ENCODE measurements at regions not wholly inside any gene's neighbourhood (a gene's known extent, or its start where the extent isn't known, plus 50 kb on each side); places are given as distances from the start of the nearest gene placed in this dataset.
A peak's percentile ranks its signal among the peaks of the same experiment; 100 is the strongest.

DNA sequence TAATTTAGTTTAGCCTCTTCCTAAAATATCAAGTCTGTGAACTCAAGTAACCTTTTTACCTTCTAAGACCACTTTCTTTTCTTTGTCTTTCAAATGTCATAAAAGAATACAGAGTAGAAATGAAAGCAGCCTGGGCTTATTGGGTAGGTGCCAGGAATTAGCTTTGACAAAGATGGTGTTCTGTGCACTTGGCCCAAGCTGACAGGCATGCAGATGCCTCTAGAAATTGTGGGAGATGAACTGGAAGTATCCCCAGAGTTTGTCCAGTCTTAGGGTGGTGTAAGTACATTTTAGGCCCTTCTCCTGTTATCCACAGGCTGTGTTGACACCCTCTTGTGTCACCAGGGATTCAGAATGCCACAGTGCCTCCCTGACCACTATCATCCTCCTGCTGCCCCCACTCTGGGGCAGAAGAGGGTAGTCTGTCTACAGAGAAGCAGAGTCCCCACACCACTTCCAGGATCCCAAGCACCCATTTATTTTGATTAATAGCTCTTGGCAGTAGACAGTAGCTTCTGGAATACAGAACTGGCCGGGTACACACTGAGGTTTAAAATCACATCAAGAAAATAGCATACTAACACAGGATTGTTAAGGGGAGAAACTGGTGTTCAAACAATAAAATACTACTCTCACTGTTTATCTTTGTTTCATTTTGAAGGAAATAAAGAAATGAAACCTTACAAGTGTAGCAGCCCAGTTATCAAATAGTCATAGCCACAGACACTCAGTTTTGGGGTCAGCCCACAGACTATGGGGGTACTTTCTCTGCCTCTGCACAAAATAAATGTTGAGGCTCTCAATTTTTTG is 343.2 kb downstream of the KCNRG start:
- no peak for DNase-seq (ENCODE audit: low spot score)

- DNase-seq (ENCODE audit: low spot score) = no peak
Measured at GRCh38 chr13:50359041-50359367, 343.8 kb downstream of the KCNRG start.

GRCh38 chr13:50359779-50360178 is 344.5 kb downstream of the KCNRG start:
- DNase-seq (ENCODE audit: low spot score) = no peak

GRCh38 chr13:50360637-50361036 is 345.4 kb downstream of the KCNRG start:
- DNase-seq (ENCODE audit: low spot score) = no peak

- DNase-seq (ENCODE audit: low spot score) = no peak
Measured at GRCh38 chr13:50361282-50361681, 346.0 kb downstream of the KCNRG start.

DNA sequence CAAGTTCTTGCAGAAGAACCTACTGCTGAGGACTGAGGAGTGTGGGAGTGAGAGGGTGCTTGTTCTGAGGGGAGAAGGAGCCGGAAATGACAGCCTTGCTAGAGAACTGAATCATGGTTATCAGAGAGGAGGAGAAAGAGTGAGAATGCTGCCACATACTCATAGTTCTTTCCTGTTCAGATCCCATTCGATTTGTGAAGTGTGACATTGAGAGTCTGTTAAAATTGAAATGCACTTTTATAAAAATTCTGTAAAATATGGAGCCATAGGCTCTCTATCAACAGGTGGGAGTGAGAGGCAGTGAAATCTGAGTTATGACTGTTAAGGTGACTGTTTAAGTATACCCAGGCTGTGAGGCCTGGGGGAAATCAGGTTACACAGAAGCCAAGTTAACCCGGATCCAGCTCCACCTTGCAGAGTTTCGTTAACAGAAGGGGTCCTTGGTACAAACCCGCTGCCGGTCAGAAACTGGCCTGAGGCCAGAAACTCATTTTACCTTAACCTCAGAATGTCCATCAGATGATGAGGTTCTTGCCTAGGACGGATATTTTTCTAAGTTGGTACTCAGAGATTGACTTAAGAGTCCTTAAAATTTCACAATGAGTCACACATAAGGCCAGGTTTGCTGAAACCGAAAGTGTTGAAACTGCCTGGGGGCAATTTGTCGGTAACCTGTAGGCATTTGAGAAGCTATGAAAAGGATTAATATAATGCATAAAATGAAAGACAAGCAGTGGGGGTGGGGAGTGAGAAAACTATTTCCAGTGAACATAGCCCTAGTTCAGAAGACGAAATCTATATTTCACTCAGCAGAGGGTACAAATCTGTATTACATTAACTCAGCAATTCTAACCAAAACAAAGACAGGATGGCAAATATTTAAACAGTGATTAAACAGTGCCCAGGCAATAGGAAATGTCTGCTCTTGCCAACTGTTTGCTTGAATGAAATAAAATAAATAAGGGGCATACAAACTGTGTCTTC is 350.5 kb downstream of the KCNRG start:
- no peak for DNase-seq (ENCODE audit: low spot score)

GRCh38 chr13:50366488-50367174 is 351.4 kb downstream of the KCNRG start:
- DNase-seq (ENCODE audit: low spot score) = no peak

GRCh38 chr13:50369646-50370045 is 354.4 kb downstream of the KCNRG start:
- DNase-seq (ENCODE audit: low spot score) = no peak

DNA sequence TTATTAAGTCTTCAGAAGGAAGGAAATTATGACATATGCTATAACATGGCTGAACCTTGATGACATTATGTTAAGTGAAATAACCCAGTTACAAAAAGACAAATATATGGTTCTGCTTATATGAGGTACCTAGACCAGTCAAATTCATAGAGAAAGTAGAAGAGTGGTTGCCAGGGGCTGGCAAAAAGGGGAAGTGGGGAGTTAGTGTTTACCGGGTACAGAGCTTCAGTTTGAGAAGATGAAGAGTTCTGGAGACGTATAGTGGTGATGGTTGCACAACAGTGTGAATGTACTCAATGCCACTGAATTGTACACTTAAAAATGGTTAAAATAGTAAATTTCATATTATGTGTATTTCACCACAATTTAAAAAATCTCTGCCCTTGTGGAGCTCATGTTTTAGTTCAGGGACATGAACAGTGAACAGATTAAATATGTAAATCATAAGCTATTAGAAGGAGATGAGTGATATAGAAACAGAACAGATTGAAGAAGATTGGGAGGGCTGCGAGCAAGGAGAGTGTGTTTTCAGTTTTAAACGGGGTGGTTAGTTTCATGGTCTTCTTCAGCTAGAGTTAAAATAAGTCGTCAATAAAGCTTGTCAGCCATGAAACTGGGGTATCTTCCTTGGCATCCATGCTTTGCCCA is 355.2 kb downstream of the KCNRG start:
- DNase-seq (ENCODE audit: low spot score) = no peak

DNA sequence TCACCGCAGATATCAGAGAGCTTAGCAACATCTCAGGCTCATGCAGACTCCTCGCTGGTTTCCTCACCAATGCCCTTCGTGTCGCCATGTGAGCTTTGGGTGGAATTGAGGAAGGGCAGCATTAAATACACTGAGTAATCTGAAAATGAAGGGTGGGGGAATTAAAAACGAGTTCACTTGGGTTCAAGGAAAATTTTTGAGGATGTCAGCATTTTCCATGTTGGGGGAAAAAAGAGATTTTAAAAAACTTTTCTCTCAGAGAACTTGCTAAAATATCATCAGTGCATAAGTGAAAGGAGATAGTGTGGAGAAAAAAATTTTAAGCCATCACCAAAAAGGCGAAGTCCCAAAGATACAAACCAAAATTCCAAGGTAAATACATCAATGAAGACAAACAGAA is 359.3 kb downstream of the KCNRG start:
- DNase-seq (ENCODE audit: low spot score) = no peak

- DNase-seq (ENCODE audit: low spot score) = peak; percentile 34
Measured at GRCh38 chr13:50375792-50376191, 360.5 kb downstream of the KCNRG start.

DNA sequence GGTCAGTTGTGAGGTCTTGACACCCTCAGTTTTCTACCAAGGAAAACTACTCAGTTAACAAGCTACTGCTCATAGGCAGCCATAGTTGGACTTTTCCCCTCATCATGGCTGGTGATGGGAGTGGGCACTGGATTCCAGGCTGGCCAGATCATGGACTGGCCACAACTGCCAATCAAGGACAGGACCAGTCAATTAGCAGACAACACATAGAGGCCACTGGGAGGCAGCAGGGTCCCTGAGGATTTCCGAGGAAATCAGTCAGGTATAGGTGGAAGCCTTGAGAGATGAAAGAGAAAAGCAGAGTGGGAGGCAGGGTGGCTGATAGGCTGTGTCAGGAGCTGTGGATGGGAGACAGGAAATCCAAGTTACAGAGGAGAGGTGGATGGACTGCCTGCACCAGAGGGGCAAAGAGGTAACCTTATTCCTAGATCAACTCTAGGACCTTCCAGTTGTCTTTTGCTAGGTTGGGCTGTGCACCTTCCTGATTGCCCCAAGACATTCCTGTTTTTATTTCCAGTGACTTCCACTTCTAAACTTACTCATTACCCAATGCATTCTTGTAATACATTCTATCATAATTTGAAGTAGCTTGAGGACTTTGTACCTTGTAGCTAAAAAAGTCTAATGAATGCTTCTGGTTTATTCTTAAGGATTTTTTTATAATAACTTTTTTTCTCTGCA is 361.8 kb downstream of the KCNRG start:
- DNase-seq (ENCODE audit: low spot score) = no peak

DNA sequence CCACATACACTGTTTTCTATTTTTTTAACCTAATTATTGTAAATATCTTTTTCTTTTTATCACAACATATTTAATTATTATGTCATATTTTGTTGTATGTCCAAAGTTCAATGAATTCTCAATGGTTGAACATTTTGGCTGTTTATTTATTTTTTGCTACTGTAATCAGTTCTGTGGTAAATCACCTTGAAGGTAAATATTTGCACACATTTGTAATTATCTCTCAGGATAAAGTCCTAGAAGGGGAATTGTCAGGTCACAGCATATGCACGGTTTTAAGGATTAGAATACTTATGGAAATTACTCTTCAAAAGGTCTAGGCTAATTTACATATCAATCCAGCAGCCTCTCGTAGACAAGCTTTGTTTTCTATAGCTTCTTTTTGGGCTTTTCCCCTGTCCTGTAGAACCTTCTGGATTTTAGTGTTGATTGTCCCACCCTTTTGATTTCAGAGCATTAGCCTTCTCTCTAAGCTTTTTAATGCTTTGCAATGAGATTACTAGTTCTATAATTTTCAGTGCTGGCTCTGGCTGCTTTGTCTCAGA is 362.6 kb downstream of the KCNRG start:
- no peak for DNase-seq (ENCODE audit: low spot score)

DNA sequence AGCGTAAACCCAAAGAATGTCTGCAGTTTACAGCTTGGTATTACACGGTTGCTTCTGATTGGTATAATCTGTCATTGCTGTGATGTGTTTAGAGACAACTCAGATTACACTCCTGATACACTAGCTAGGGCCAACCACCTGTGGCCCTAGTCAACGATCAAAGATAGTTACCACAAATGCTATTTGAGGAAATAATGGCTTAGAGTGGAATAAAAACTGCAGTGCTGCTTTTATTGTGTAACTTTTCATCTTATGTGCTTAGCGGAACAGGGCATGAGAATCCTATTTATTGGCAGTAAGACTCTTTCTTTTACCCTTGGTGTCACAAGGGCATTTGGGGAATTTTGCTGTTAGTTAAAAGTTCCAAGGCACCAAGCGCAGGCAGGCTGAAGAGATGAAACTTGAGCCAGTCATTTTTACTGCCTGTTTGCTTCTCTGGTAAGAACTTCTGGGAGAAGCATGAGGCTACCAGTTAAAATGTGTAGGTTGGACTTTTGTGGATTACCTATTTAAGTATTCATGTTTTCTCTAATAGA is 363.3 kb downstream of the KCNRG start:
- no peak for DNase-seq (ENCODE audit: low spot score)

DNA sequence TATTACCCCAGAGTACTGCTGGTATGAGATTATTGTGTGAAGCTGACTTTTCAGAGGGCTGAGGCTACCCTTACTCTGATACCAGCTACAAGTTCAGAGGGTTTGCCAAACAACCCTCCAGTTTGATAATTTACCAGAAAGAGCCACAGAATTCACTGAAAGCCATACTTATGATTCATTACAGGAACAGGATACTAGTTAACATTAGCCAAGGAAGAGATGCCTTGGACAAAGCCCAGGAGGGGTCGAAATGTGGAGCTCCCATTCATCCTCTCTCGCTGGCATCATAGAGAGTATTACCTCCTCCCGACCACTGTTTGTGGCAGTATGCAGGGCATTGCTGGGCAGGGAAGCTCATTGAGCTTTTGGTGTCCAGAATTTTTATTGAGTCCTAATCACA is 364.3 kb downstream of the KCNRG start:
- DNase-seq (ENCODE audit: low spot score) = no peak

DNA sequence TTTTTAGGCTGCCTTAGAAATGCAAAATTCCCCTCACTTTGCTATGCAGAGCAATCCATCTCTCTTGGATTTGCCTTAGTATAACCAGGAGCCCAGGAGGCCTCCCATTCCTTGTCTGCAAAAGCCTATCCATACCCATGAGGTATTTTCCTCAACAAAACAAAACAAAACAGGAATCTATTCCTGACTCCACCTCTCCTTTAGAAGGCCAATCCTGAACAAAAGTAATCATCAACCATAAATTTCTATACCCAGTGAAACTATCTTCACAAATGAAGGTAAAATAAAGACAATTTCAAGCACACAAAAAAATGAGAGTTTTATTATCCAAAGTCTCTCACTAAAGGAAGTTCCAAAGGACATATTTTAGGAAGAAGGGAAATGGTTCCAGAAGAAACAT is 365.7 kb downstream of the KCNRG start:
- no peak for DNase-seq (ENCODE audit: low spot score)

DNA sequence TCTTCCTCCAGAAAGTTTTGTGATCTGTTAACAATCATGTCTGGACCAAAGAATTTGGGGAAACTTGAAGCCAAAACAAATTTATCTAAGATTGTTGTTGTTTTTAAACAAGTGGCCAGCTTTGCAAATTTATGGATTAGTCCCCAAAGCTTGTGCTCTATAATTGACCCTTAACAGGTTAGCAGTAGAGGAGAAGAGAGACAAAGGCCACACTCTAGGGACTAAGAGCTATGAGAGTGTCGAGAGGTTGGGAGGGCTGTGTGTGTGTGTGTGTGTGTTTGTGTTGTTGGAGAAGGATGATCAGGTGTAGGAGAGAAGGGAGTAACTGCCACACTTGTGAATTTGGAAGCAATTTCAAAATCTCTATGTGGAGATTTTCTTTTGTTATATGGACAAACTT is 367.3 kb downstream of the KCNRG start:
- no peak for DNase-seq (ENCODE audit: low spot score)

DNA sequence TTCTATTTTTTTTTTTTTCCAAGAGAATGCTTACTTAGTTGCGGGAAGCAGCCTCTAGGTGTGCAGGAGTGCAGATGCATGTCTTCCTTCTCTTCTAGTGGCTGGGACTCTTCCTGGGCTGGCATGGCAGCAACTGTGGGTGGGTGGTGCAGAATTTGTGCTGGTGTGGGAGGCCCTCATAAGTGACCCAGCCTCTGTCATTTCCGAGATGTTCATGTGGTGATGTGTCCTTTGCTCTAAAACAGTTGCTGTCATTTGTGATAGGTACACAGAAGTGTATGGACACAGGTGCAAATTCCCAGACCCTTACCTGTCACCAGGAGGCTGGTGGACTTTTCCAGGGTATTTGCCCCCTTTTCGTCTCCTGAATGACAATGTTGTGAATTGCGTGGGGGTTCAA is 367.7 kb downstream of the KCNRG start:
- DNase-seq (ENCODE audit: low spot score) = no peak

GRCh38 chr13:50384724-50385123 is 369.5 kb downstream of the KCNRG start:
- DNase-seq (ENCODE audit: low spot score) = no peak

DNA sequence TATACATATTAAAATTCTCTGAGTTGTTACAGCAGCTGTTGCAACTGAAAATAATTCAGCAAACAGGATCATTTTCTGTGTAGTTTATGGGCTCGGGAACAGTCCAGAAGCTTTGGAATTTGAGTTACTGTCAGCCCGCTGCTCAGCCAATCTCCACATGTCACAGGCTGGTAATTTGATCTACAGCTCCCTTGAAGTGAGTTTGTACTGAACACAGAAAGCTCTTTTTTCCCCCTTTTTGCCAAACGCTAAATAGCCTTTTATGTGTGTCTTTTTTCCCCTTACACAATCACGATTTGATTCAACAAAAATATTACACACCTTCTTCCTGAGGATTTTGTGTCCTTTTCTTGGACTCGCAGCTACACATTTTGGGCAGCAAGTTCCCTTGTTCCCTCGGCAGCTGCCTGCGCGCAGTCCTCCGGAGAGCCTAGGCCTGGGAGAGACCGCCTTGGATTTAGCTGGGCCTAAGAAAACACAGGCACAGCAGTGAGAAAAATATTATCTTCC is 371.4 kb downstream of the KCNRG start:
- DNase-seq (ENCODE audit: low spot score) = peak; percentile 14
